Breast epithelium (tissue), 4 donors: ENCODE measurements at regions not wholly inside any gene's neighbourhood (a gene's known extent, or its start where the extent isn't known, plus 50 kb on each side); places are given as distances from the start of the nearest gene placed in this dataset.

Source experiments
- DNase-seq, 2 donors: peaks; one replicate each; pipeline ENCODE4 v3.0.0-alpha.2; 2019; ENCODE audit warnings: low spot score in 2 of 2
- H3K27ac ChIP-seq, 2 donors: fragments of 200-600 bp; sonication (generic) in 1 of 2; one replicate each; pipeline ENCODE4 v1.5.1; 2016 to 2019; ENCODE audit warnings: mild to moderate bottlenecking in 1 of 2
- H3K27me3 ChIP-seq, 2 donors: fragments of 200-600 bp; sonication (generic) in 1 of 2; one replicate each; pipeline versions ENCODE4 v1.5.1 to v1.6.0; 2017 to 2019; ENCODE audit warnings: control low read depth in 1 of 2, mild to moderate bottlenecking in 1 of 2
- H3K36me3 ChIP-seq: fragments of 200-600 bp; one replicate; pipeline ENCODE4 v1.5.1; 2019
- H3K4me1 ChIP-seq, 2 donors: fragments of 200-600 bp; sonication (generic); one replicate each; pipeline ENCODE4 v1.5.1; 2016 to 2019; ENCODE audit warnings: control low read depth in 1 of 2
- H3K4me3 ChIP-seq, 3 donors: fragments of 200-600 bp; sonication (generic); 1 replicate in 2 of 3; 2 replicates in 1 of 3; pipeline ENCODE4 v1.5.1; 2016 to 2019; ENCODE audit warnings: mild to moderate bottlenecking in 3 of 3, moderate library complexity in 2 of 3
- H3K9me3 ChIP-seq, 2 donors: fragments of 200-600 bp; sonication (generic) in 1 of 2; one replicate each; pipeline ENCODE4 v1.5.1; 2016 to 2019; ENCODE audit warnings: control low read depth in 1 of 2
- POLR2A ChIP-seq: fragments of 450-650 bp; IDR thresholded peaks from one replicate; pipeline ENCODE4 v1.6.1; 2016; ENCODE audit warnings: antibody characterized with exemption, mild to moderate bottlenecking, moderate library complexity
- POLR2AphosphoS5 ChIP-seq, 3 donors: sonication (generic); formaldehyde crosslinking; IDR thresholded peaks; one replicate each; pipeline ENCODE4 v1.6.1; 2017; ENCODE audit warnings: antibody characterized with exemption in 3 of 3
- intact Hi-C: fragments of 100-400 bp; cut with DNase I; formaldehyde crosslinking; loops from one replicate; pipeline ENCODE4 v1.15.1; 2023; ENCODE audit warnings: low total_unique reads
- TF ChIP-seq, protein P1 (sequence below), 3 donors: fragments of 450-650 bp; IDR thresholded peaks; one replicate each; pipeline ENCODE4 v1.5.1; 2016 to 2017; ENCODE audit warnings: antibody characterized with exemption in 3 of 3, mild to moderate bottlenecking in 3 of 3, moderate library complexity in 3 of 3

DNA sequence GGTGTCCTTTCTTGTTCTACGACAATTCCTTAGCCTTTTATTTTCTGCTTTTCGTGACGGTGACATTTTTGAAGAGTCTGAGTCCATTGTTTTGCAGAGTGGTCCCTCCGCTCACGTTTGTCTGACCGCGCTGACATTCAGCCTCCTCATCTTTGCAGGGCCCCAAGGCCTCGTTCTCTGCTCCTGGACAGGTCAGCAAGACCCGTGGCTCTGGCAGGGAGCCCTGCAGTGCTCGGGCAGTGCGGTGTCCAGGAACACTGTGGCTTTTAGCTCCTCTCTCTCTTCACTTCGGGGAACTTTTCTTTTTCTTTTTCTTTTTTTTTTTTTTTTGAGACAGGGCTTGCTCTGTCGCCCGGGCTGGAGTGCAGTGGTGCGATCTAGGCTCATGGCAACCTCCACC, 142.5 kb downstream of the DNAJB6 start:
- intact Hi-C loops = no loop called here

DNA sequence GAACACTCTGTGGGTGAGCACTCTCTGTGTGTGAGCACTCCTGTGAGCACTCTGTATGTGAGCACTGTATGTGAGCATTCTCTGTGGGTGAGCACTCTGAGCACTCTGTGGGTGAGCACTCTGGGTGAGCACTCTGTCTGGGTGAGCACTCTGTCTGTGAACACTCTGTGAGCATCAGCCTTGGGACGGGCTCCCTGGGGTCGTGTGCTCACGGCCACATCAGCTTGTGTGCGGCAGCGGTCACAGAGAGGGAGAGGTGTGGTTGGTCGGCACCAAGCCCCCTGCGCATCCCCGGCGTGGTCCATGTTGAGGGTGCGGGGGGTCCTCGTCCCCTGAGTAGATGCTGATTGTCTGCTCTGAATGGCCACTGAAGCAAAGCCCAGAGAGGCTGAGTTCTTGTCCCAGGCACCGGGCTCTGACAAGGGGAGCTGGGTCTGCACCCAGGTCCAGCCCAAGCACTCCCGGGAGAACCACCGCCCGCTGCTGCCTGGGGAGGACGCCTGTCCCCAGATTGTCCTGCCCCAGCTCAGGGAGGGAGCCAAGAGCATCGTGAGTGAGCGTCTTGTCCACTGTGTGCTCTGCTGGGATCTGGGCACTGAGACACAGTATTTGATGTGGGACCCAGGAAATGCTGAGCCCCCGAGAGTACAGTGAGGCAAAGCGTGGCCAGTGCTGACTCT, 143.7 kb downstream of the DNAJB6 start:
- no peaks in the 10 kb centered on the region for H3K36me3 ChIP-seq
- peaks cover 0 to 23% of the 10 kb centered on the region in 2 donors for H3K27me3 ChIP-seq
- no peak for TF ChIP-seq POLR2A
- TF ChIP-seq, protein P1, sequence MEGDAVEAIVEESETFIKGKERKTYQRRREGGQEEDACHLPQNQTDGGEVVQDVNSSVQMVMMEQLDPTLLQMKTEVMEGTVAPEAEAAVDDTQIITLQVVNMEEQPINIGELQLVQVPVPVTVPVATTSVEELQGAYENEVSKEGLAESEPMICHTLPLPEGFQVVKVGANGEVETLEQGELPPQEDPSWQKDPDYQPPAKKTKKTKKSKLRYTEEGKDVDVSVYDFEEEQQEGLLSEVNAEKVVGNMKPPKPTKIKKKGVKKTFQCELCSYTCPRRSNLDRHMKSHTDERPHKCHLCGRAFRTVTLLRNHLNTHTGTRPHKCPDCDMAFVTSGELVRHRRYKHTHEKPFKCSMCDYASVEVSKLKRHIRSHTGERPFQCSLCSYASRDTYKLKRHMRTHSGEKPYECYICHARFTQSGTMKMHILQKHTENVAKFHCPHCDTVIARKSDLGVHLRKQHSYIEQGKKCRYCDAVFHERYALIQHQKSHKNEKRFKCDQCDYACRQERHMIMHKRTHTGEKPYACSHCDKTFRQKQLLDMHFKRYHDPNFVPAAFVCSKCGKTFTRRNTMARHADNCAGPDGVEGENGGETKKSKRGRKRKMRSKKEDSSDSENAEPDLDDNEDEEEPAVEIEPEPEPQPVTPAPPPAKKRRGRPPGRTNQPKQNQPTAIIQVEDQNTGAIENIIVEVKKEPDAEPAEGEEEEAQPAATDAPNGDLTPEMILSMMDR (IDR thresholded peaks at IDR 0.05) = no peak
- no peak for TF ChIP-seq POLR2AphosphoS5 (IDR thresholded peaks at IDR 0.05)
- H3K4me3 ChIP-seq = no peak overlapping the region
- no peaks in the 10 kb centered on the region for H3K9me3 ChIP-seq
- DNase-seq = no peak
- H3K27ac ChIP-seq = no peak overlapping the region
- intact Hi-C loops = no loop called here
- H3K4me1 ChIP-seq = no peaks in the 10 kb centered on the region

More for the DNA sequence above, 142.5 kb downstream of the DNAJB6 start:
- TF ChIP-seq POLR2A (no peak), POLR2AphosphoS5 (IDR thresholded peaks at IDR 0.05) (no peak)
- TF ChIP-seq, protein P1 (IDR thresholded peaks at IDR 0.05) = no peak
- DNase-seq = no peak
- Histone ChIP-seq H3K9me3 (peaks cover 3 to 6% of the 10 kb centered on the region in 2 donors), H3K36me3 (no peaks in the 10 kb centered on the region), H3K4me3 (no peak overlapping the region), H3K27ac (no peak overlapping the region), H3K4me1 (no peaks in the 10 kb centered on the region), H3K27me3 (peaks cover 0 to 12% of the 10 kb centered on the region in 2 donors)

DNA sequence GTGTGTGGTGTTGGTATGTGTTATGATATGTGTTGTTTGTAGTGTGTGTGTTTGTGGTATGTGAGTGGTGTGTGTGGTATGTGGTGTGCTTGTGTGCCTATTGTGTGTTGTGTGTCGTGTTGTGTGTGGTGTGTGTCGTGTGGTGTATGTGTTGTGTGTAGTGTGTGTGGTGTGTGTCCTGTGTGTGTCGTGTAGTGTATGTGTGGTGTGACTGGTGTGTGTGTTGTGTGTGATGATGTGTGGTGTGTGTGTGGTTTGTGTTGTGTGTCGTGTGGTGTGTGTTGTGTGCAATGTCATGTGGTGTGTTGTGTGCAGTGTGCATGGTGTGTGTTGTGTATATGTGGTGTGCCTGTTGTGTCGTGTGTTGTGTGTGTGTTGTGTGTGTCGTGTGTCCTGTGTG, 144.6 kb downstream of the DNAJB6 start:
- H3K27ac ChIP-seq = no peak overlapping the region
- H3K9me3 ChIP-seq = no peaks in the 10 kb centered on the region
- no peaks in the 10 kb centered on the region for H3K4me1 ChIP-seq
- DNase-seq = no peak
- TF ChIP-seq, protein P1 (IDR thresholded peaks at IDR 0.05) = no peak
- no peak for TF ChIP-seq POLR2A
- no peak for TF ChIP-seq POLR2AphosphoS5 (IDR thresholded peaks at IDR 0.05)
- H3K27me3 ChIP-seq = peaks cover 0 to 24% of the 10 kb centered on the region in 2 donors
- H3K4me3 ChIP-seq = no peak overlapping the region
- H3K36me3 ChIP-seq = no peaks in the 10 kb centered on the region
- intact Hi-C loops = no loop called here

DNA sequence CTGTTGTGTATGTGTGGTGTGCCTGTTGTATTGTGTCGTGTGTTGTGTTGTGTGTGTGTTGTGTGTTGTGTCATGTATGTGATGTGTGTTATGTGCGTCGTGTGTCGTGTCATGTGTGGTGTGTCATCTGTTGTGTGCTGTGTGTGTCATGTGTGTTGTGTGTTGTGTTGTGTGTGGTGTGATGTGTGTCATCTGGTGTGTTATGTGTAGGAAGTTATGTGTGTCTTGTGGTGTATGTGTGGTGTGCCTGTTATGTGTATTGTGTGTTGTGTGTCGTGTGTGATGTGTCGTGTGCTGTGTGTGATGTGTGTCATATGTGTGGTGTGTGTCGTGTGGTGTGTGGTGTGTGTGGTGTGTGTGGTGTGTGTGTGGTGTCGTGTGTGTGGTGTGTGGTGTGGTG, 145.2 kb downstream of the DNAJB6 start:
- no peak for TF ChIP-seq POLR2AphosphoS5 (IDR thresholded peaks at IDR 0.05)
- TF ChIP-seq POLR2A = no peak
- no peak for DNase-seq
- Histone ChIP-seq H3K4me3 (no peak overlapping the region), H3K27ac (no peak overlapping the region), H3K36me3 (no peaks in the 10 kb centered on the region), H3K27me3 (peaks cover 0 to 24% of the 10 kb centered on the region in 2 donors), H3K4me1 (no peaks in the 10 kb centered on the region), H3K9me3 (no peaks in the 10 kb centered on the region)
- intact Hi-C loops = no loop called here

DNA sequence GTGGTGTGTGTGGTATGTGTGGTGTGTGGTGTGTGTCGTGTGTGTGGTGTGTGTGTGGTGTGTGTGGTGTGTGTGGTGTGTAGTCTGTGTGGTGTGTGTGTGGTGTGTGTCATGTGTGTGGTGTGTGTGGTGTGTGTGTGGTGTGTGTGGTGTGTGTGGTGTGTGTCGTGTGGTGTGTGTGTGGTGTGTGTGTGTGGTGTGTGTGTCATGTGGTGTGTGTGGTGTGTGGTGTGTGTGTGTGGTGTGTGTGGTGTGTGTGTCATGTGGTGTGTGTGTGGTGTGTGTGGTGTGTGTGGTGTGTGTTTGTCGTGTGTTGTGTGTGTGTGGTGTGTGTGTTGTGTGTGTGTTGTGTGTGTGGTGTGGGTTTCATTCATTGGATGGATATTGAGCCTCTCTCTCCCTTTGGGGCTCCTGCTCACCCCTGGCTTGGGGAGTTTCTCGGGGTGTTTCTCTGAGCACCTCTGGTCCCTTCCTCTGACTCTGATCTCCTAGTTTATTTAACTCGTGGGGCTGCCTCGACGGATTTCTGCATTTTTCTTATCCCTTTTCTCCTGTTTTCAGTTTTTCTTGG, 145.8 kb downstream of the DNAJB6 start:
- H3K4me1 ChIP-seq = no peaks in the 10 kb centered on the region
- intact Hi-C loops = no loop called here
- H3K4me3 ChIP-seq = no peak overlapping the region
- no peak for DNase-seq
- TF ChIP-seq POLR2A (no peak), POLR2AphosphoS5 (IDR thresholded peaks at IDR 0.05) (no peak)
- TF ChIP-seq, protein P1 (IDR thresholded peaks at IDR 0.05) = no peak
- H3K9me3 ChIP-seq = no peaks in the 10 kb centered on the region
- peaks cover 0 to 24% of the 10 kb centered on the region in 2 donors for H3K27me3 ChIP-seq
- no peaks in the 10 kb centered on the region for H3K36me3 ChIP-seq
- H3K27ac ChIP-seq = no peak overlapping the region
